Fibroblast of villous mesenchyme (primary cell): ENCODE measurements at regions not wholly inside any gene's neighbourhood (a gene's known extent, or its start where the extent isn't known, plus 50 kb on each side); places are given as distances from the start of the nearest gene placed in this dataset.

Experiments used
- DNase-seq: peaks from one replicate; pipeline ENCODE4 v3.0.0-alpha.2; 2010; ENCODE audit warnings: low read depth
- H3K4me3 ChIP-seq: 2 replicates; pipeline ENCODE4 v1.5.1; 2011; ENCODE audit warnings: low read depth, mild to moderate bottlenecking, low read length
- CTCF ChIP-seq: IDR thresholded peaks from 2 replicates; pipeline ENCODE4 v1.5.1; 2012; ENCODE audit warnings: low read depth, mild to moderate bottlenecking, low read length; ENCODE audit not compliant: insufficient read depth

- TF ChIP-seq CTCF, result no peak
- no peak overlapping the region for H3K4me3 ChIP-seq
- DNase-seq, result no peak
Observed at GRCh38 chr3:82641701-82642100, 880.3 kb upstream of the GBE1 start.

DNA sequence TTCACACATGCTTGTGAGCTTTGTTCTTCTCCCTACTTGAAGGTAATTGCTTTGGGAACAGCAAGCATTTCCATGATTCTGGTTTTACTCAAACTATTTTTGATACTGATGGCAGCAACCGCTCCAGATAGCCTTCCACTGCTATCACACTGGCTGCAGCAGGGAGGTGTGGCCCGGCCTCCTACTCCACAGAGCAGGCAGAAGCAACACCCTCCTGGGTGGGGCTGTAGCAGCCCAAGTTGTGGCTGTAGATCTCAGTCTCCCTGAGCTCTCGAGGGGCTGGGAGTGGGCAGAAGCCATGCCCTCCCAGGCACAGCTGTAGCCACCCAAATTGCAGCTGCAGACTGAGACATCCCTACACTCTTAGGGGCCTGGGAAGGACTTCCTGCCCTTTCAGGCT, 878.8 kb upstream of the GBE1 start:
- H3K4me3 ChIP-seq, result no peak overlapping the region
- no peak for DNase-seq
- TF ChIP-seq CTCF, result no peak

- no peak overlapping the region for H3K4me3 ChIP-seq
- DNase-seq, result no peak
- no peak for TF ChIP-seq CTCF
Observed at GRCh38 chr3:82637574-82637973, 876.1 kb upstream of the GBE1 start.

- no peak overlapping the region for H3K4me3 ChIP-seq
- no peak for DNase-seq
- no peak for TF ChIP-seq CTCF
Observed at GRCh38 chr3:82636177-82636576, 874.7 kb upstream of the GBE1 start.

DNA sequence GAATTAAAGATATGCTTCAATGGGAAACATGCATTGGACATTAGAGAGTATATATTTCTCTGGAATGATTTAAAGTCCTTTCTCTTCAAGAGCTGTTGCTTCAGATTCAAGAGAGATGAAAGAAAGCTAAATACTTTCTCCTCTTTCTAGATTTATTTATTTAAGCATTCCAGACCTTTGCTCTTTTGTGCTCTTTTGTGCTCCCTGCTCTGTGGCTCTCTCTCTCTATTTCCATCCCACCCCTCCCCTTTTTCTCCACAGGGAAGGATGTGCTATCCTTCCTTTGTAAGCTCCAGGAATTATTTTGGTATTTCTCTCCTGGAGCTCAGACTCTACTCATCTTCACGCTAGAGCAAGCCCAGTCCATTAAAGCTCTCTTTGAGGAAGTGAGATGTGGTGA, 871.9 kb upstream of the GBE1 start:
- H3K4me3 ChIP-seq, result no peak overlapping the region
- DNase-seq, result no peak
- TF ChIP-seq CTCF, result no peak

DNA sequence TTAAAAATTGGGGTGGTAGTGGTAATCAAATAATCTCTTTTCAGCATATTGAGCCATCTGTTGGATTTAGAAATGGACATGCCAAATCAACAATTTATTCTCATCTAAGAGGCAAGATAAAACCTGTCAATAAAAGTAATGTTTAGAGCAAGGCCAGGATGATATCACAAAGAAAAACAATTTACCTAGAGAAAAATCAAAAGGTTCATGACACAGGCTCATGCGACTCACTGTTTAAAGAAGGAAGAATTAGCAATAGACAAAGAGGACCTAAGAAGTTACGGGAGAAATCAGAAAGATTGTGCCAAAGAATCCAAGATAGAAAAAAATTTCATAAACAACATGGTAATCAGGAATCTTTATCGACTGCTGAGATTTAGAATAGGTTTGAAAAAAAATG, 868.5 kb upstream of the GBE1 start:
- TF ChIP-seq CTCF, result no peak
- no peak overlapping the region for H3K4me3 ChIP-seq
- no peak for DNase-seq

- no peak for DNase-seq
- TF ChIP-seq CTCF, result no peak
- H3K4me3 ChIP-seq, result no peak overlapping the region
Observed at GRCh38 chr3:82628385-82629014, 867.1 kb upstream of the GBE1 start.
